Neural cell (in vitro differentiated cells): ENCODE measurements at regions not wholly inside any gene's neighbourhood (a gene's known extent, or its start where the extent isn't known, plus 50 kb on each side); places are given as distances from the start of the nearest gene placed in this dataset.

Experiments
- H2AFZ ChIP-seq: fragments of 200-600, 300-800 bp; sonication (generic), shearing (Covaris generic); 2 replicates; pipeline ENCODE4 v1.6.0; 2014; ENCODE audit warnings: low read depth, mild to moderate bottlenecking, antibody characterized with exemption, low read length, moderate library complexity
- H3F3A ChIP-seq: fragments of 200-600 bp; shearing (Covaris generic); 2 replicates; pipeline ENCODE4 v1.6.1; 2016; ENCODE audit warnings: mild to moderate bottlenecking, moderate library complexity, mixed read lengths, antibody characterized with exemption, low read length; ENCODE audit not compliant: insufficient read depth, poor library complexity, severe bottlenecking
- H3K27ac ChIP-seq: fragments of 200-600, 300-800 bp; sonication (generic), shearing (Covaris generic); 2 replicates; pipeline ENCODE4 v1.5.1; 2014; ENCODE audit warnings: mild to moderate bottlenecking, low read length, moderate library complexity
- H3K27me3 ChIP-seq: fragments of 300-800, 200-600 bp; sonication (generic), shearing (Covaris generic); 2 replicates; pipeline ENCODE4 v1.6.0; 2014; ENCODE audit warnings: mild to moderate bottlenecking, low read depth, low read length, moderate library complexity; ENCODE audit not compliant: insufficient read depth
- H3K36me3 ChIP-seq: fragments of 300-800, 200-600 bp; sonication (generic), shearing (Covaris generic); 2 replicates; pipeline ENCODE4 v1.5.1; 2014; ENCODE audit warnings: mild to moderate bottlenecking, antibody characterized with exemption, low read length, moderate library complexity; ENCODE audit not compliant: insufficient read depth
- H3K4me2 ChIP-seq: fragments of 300-800, 200-600 bp; sonication (generic), shearing (Covaris generic); 2 replicates; pipeline ENCODE4 v1.6.0; 2014; ENCODE audit warnings: mild to moderate bottlenecking, low read length
- H3K4me3 ChIP-seq: fragments of 300-800, 200-600 bp; sonication (generic), shearing (Covaris generic); 2 replicates; pipeline ENCODE4 v1.5.1; 2014; ENCODE audit warnings: mild to moderate bottlenecking, low read length, moderate library complexity
- H3K79me2 ChIP-seq: fragments of 200-600 bp; shearing (Covaris generic); replicated peaks from 2 replicates; pipeline ENCODE4 v1.6.0; 2014; ENCODE audit warnings: mild to moderate bottlenecking, low read length, moderate library complexity; ENCODE audit not compliant: insufficient read depth
- H3K9ac ChIP-seq: fragments of 300-800, 200-600 bp; sonication (generic), shearing (Covaris generic); 2 replicates; pipeline ENCODE4 v1.6.1; 2016; ENCODE audit warnings: mild to moderate bottlenecking, low read length, mixed read lengths
- H3K9me2 ChIP-seq: fragments of 200-600 bp; shearing (Covaris generic); 2 replicates; pipeline ENCODE4 v1.6.1; 2016; ENCODE audit warnings: mild to moderate bottlenecking, low read length, mixed read lengths; ENCODE audit not compliant: insufficient read depth
- H3K9me3 ChIP-seq: fragments of 200-600, 300-800 bp; sonication (generic), shearing (Covaris generic); 2 replicates; pipeline ENCODE4 v1.6.1; 2016; ENCODE audit warnings: mild to moderate bottlenecking, mixed run types, low read length, moderate library complexity, mixed read lengths
- H4K20me1 ChIP-seq: fragments of 200-600 bp; shearing (Covaris generic); 2 replicates; pipeline ENCODE4 v1.6.1; 2016; ENCODE audit warnings: mild to moderate bottlenecking, mixed run types; ENCODE audit not compliant: insufficient read depth
- CTCF ChIP-seq: fragments of 450-650 bp; IDR thresholded peaks from 2 replicates; pipeline ENCODE4 v1.5.1; 2014; ENCODE audit warnings: antibody characterized with exemption, mild to moderate bottlenecking, moderate library complexity; ENCODE audit not compliant: poor library complexity, severe bottlenecking
- EP300 ChIP-seq: fragments of 450-650 bp; conservative IDR thresholded peaks from 2 replicates; pipeline ENCODE4 v1.6.1; 2014; ENCODE audit warnings: antibody characterized with exemption, mild to moderate bottlenecking, moderate library complexity; ENCODE audit not compliant: poor library complexity, severe bottlenecking
- EZH2 ChIP-seq: fragments of 200-600, 300-800 bp; shearing (Covaris generic), sonication (generic); IDR thresholded peaks from 2 replicates; pipeline ENCODE4 v1.6.1; 2014; ENCODE audit warnings: antibody characterized with exemption, low read length, borderline replicate concordance, mild to moderate bottlenecking; ENCODE audit not compliant: insufficient read depth, poor library complexity, severe bottlenecking
- MXI1 ChIP-seq: fragments of 450-650 bp; conservative IDR thresholded peaks from 2 replicates; pipeline ENCODE4 v1.6.1; 2014; ENCODE audit warnings: antibody characterized with exemption, mild to moderate bottlenecking; ENCODE audit not compliant: poor library complexity, severe bottlenecking
- POLR2AphosphoS5 ChIP-seq: IDR thresholded peaks from 2 replicates; pipeline ENCODE4 v1.6.1; 2012
- RAD21 ChIP-seq: fragments of 450-650 bp; conservative IDR thresholded peaks from 2 replicates; pipeline ENCODE4 v1.6.1; 2014; ENCODE audit warnings: antibody characterized with exemption, mild to moderate bottlenecking, moderate library complexity
- REST ChIP-seq: IDR thresholded peaks from 2 replicates; pipeline ENCODE4 v1.6.1; 2012; ENCODE audit warnings: borderline replicate concordance
- SMC3 ChIP-seq: fragments of 450-650 bp; conservative IDR thresholded peaks from 2 replicates; pipeline ENCODE4 v1.6.1; 2014; ENCODE audit warnings: antibody characterized with exemption, mild to moderate bottlenecking, moderate library complexity; ENCODE audit not compliant: poor library complexity
- TAF1 ChIP-seq: IDR thresholded peaks from 2 replicates; pipeline ENCODE4 v1.6.1; 2012; ENCODE audit warnings: low read depth

GRCh38 chr17:77851921-77852320, 106.6 kb upstream of the TNRC6C start:
- Histone ChIP-seq H3K9ac (no peak overlapping the region), H3K27ac (no peak overlapping the region), H3K4me3 (no peak overlapping the region), H3F3A (no peaks in the 10 kb centered on the region), H3K36me3 (no peaks in the 10 kb centered on the region), H3K27me3 (no peaks in the 10 kb centered on the region), H2AFZ (no peak overlapping the region), H3K9me3 (no peaks in the 10 kb centered on the region), H4K20me1 (no peaks in the 10 kb centered on the region), H3K9me2 (no peaks in the 10 kb centered on the region), H3K4me2 (no peak overlapping the region), H3K79me2 (no peaks in the 10 kb centered on the region)
- no peak for TF ChIP-seq EP300
- no peak for TF ChIP-seq TAF1
- no peak for TF ChIP-seq POLR2AphosphoS5
- TF ChIP-seq CTCF = no peak
- no peak for TF ChIP-seq RAD21
- TF ChIP-seq REST = no peak

- no peaks in the 10 kb centered on the region for H4K20me1 ChIP-seq
- no peaks in the 10 kb centered on the region for H3K79me2 ChIP-seq
- H3K27me3 ChIP-seq = no peaks in the 10 kb centered on the region
- no peak overlapping the region for H3K27ac ChIP-seq
- H3K9ac ChIP-seq = no peak overlapping the region
- H3K36me3 ChIP-seq = no peaks in the 10 kb centered on the region
- H3F3A ChIP-seq = no peaks in the 10 kb centered on the region
- no peak overlapping the region for H2AFZ ChIP-seq
- no peaks in the 10 kb centered on the region for H3K9me2 ChIP-seq
- H3K9me3 ChIP-seq = no peaks in the 10 kb centered on the region
- TF ChIP-seq POLR2AphosphoS5 (no peak), CTCF (no peak), MXI1 (no peak), EP300 (no peak), RAD21 (no peak), REST (no peak), TAF1 (no peak), SMC3 (no peak), EZH2 (no peak)
- no peak overlapping the region for H3K4me3 ChIP-seq
- no peak overlapping the region for H3K4me2 ChIP-seq
Measured at GRCh38 chr17:77852731-77853130, 105.8 kb upstream of the TNRC6C start.
